ENCODE measurements at regions not wholly inside any gene's neighbourhood (a gene's known extent, or its start where the extent isn't known, plus 50 kb on each side); places are given as distances from the start of the nearest gene placed in this dataset.

DNA sequence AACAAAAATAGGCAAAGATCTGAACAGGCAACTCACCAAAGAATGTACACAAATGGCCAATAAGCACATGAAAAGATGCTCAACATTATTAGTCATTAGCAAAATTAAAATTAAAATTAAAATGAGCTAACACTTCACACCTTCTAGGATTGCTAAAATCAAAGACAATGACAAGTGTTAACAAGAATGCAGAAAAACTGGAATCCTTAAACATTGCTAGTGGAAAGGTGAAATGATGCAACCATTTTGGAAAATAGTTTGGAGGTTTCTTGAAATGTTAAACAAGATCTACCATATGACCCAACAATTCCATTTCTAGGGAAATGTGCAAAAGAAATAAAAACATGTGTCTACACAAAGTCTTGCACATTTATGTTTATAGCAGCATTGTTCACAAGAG is 75.5 kb upstream of the DST start:
- TF ChIP-seq, protein P1, sequence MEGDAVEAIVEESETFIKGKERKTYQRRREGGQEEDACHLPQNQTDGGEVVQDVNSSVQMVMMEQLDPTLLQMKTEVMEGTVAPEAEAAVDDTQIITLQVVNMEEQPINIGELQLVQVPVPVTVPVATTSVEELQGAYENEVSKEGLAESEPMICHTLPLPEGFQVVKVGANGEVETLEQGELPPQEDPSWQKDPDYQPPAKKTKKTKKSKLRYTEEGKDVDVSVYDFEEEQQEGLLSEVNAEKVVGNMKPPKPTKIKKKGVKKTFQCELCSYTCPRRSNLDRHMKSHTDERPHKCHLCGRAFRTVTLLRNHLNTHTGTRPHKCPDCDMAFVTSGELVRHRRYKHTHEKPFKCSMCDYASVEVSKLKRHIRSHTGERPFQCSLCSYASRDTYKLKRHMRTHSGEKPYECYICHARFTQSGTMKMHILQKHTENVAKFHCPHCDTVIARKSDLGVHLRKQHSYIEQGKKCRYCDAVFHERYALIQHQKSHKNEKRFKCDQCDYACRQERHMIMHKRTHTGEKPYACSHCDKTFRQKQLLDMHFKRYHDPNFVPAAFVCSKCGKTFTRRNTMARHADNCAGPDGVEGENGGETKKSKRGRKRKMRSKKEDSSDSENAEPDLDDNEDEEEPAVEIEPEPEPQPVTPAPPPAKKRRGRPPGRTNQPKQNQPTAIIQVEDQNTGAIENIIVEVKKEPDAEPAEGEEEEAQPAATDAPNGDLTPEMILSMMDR (IDR thresholded peaks at IDR 0.05; ENCODE audit: unreplicated experiment), result no peak
- peaks cover 6% of the 10 kb centered on the region for H3K36me3 Mint-ChIP-seq (ENCODE audit: insufficient read depth, unreplicated experiment)
- peaks cover 5% of the 10 kb centered on the region for H3K9me3 Mint-ChIP-seq (ENCODE audit: unreplicated experiment)
- no TSS peak for BruUV-seq (replicated peaks)
- POLR2A ChIA-PET, result interaction anchor here (0.6 to 11.4 kb wide), 2 partner anchors 36 to 76 kb away, joined by 3 to 192 read pairs; partner anchors contain the start of gene DST
- no peak overlapping the region for H3K27ac Mint-ChIP-seq (ENCODE audit: low read depth, unreplicated experiment)
- CTCF ChIA-PET, result interaction anchor here (0.6 to 14.8 kb wide), 4 partner anchors 9 to 55 kb away, joined by 3 to 404 read pairs (median 4); no protein-coding TSS in a partner anchor
- H3K27me3 Mint-ChIP-seq (ENCODE audit: insufficient read depth, unreplicated experiment), result no peaks in the 10 kb centered on the region
- no peak overlapping the region for H3K4me3 Mint-ChIP-seq (ENCODE audit: unreplicated experiment)
- intact Hi-C loops (cut with micrococcal nuclease), result loop anchor here (10.0 kb wide), 1 partner anchor 597 kb away; the partner anchor contains the start of gene PRIM2
- DNase-seq (ENCODE audit: unreplicated experiment), result no peak
- peaks cover 28% of the 10 kb centered on the region for H3K4me1 Mint-ChIP-seq (ENCODE audit: insufficient read depth, unreplicated experiment)

DNA sequence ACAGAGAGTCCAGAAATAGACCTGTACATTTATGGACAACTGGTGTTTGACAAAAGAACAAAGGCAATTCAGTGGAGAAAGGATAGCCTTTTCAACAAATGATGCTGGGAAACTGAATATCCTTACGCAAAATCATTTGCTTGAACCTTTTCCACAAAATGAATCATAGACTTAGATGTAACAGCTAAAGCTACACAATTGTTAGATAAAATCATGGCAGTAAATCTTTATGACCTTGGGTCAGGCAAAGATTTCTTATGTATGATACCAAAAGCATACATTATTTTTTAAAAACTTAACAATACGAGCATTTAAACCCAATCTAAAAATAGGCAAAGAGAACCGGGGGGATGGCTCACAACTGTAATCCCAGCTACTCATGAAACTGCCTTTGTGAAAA is 73.5 kb upstream of the DST start:
- Mint-ChIP-seq H3K9me3 (ENCODE audit: unreplicated experiment) (peaks cover 5% of the 10 kb centered on the region), H3K4me3 (ENCODE audit: unreplicated experiment) (no peak overlapping the region), H3K27ac (ENCODE audit: low read depth, unreplicated experiment) (peak overlapping the region; percentile 59), H3K4me1 (ENCODE audit: insufficient read depth, unreplicated experiment) (peaks cover 33% of the 10 kb centered on the region), H3K36me3 (ENCODE audit: insufficient read depth, unreplicated experiment) (peaks cover 6% of the 10 kb centered on the region), H3K27me3 (ENCODE audit: insufficient read depth, unreplicated experiment) (no peaks in the 10 kb centered on the region)
- no TSS peak for BruUV-seq (replicated peaks)
- intact Hi-C loops (cut with micrococcal nuclease), result loop anchor here (10.0 kb wide), 1 partner anchor 599 kb away; the partner anchor contains the start of gene PRIM2
- no peak for DNase-seq (ENCODE audit: unreplicated experiment)
- ChIA-PET CTCF (interaction anchor here (0.5 to 14.8 kb wide), 5 partner anchors 9 to 45 kb away, joined by 3 to 404 read pairs (median 3); no protein-coding TSS in a partner anchor), POLR2A (interaction anchor here (1.7 to 11.4 kb wide), 7 partner anchors 11 to 124 kb away, joined by 3 to 192 read pairs (median 8); no protein-coding TSS in a partner anchor)
- TF ChIP-seq, protein P1 (IDR thresholded peaks at IDR 0.05; ENCODE audit: unreplicated experiment), result no peak

DNA sequence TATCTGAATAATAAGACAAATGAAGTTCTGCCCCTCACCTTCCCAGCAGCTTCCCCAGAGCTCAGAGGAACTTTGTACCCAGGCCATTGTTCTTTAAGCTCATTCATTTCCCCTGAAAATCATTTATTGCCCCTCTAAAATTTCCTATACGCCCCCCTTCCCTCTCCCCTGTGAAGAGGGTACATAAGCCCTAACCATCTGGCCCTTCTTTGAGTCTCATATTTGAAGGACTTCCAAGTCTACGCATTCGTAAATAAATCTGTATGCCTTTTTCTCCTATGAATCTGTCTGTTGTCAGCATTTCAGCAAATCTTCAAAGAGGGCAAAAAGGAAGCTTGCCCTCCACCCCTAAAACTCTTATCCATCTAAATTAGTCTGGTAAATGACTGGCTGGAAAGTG is 73.1 kb upstream of the DST start:
- intact Hi-C loops (cut with micrococcal nuclease), result loop anchor here (2.0 to 10.0 kb wide), 2 partner anchors 13 to 599 kb away; partner anchors contain the start of gene PRIM2
- ChIA-PET CTCF (interaction anchor here (0.9 to 14.8 kb wide), 5 partner anchors 9 to 135 kb away, joined by 3 to 404 read pairs (median 4); no protein-coding TSS in a partner anchor), POLR2A (interaction anchor here (1.6 to 11.4 kb wide), 8 partner anchors 12 to 124 kb away, joined by 3 to 192 read pairs (median 6); no protein-coding TSS in a partner anchor)
- H3K27ac Mint-ChIP-seq (ENCODE audit: low read depth, unreplicated experiment), result peak overlapping the region; percentile 59
- peaks cover 5% of the 10 kb centered on the region for H3K9me3 Mint-ChIP-seq (ENCODE audit: unreplicated experiment)
- TF ChIP-seq, protein P1 (IDR thresholded peaks at IDR 0.05; ENCODE audit: unreplicated experiment), result no peak
- no TSS peak for BruUV-seq (replicated peaks)
- no peak overlapping the region for H3K4me3 Mint-ChIP-seq (ENCODE audit: unreplicated experiment)
- no peak for DNase-seq (ENCODE audit: unreplicated experiment)
- H3K27me3 Mint-ChIP-seq (ENCODE audit: insufficient read depth, unreplicated experiment), result no peaks in the 10 kb centered on the region
- H3K36me3 Mint-ChIP-seq (ENCODE audit: insufficient read depth, unreplicated experiment), result peaks cover 6% of the 10 kb centered on the region
- peaks cover 33% of the 10 kb centered on the region for H3K4me1 Mint-ChIP-seq (ENCODE audit: insufficient read depth, unreplicated experiment)

DNA sequence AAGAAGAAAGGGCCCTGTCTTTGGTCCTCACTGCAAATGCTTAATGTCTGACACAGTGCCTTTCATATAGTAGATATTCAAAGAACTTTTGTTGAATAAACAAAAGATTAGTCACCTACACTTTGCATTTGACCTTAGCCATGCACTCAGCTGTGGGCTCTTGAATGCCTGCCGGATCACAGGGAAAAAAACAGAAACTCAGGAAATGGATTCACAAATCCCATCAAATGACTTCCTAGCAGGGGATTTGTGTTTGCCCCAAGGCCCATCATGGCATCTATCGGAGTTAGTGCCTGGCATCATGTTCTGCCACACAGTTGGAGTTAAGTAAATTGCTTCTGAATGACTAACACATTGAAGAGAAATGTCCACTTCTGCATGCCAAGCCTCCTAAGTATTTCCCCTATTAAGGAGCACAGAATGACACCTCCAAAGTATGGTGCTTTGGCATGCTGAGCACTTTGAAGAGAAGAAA is 72.3 kb upstream of the DST start:
- BruUV-seq (replicated peaks), result no TSS peak
- H3K27ac Mint-ChIP-seq (ENCODE audit: low read depth, unreplicated experiment), result peak overlapping the region; percentile 59
- peaks cover 5% of the 10 kb centered on the region for H3K9me3 Mint-ChIP-seq (ENCODE audit: unreplicated experiment)
- TF ChIP-seq, protein P1 (IDR thresholded peaks at IDR 0.05; ENCODE audit: unreplicated experiment), result no peak
- peak overlapping the region; percentile 2 for H3K4me3 Mint-ChIP-seq (ENCODE audit: unreplicated experiment)
- H3K4me1 Mint-ChIP-seq (ENCODE audit: insufficient read depth, unreplicated experiment), result peaks cover 33% of the 10 kb centered on the region
- POLR2A ChIA-PET, result interaction anchor here (0.8 to 11.4 kb wide), 14 partner anchors 12 to 150 kb away, joined by 3 to 192 read pairs (median 8); partner anchors contain the start of gene DST
- intact Hi-C loops (cut with micrococcal nuclease), result loop anchor here (2.0 to 10.0 kb wide), 2 partner anchors 14 to 600 kb away; partner anchors contain the start of gene PRIM2
- peaks cover 6% of the 10 kb centered on the region for H3K36me3 Mint-ChIP-seq (ENCODE audit: insufficient read depth, unreplicated experiment)
- no peaks in the 10 kb centered on the region for H3K27me3 Mint-ChIP-seq (ENCODE audit: insufficient read depth, unreplicated experiment)
- peak; percentile 91 for DNase-seq (ENCODE audit: unreplicated experiment)
- CTCF ChIA-PET, result interaction anchor here (1.0 to 14.8 kb wide), 5 partner anchors 10 to 136 kb away, joined by 3 to 404 read pairs (median 4); no protein-coding TSS in a partner anchor

Measured in MCF 10A (cell line).